OCI-LY1 (cell line): ENCODE measurements at regions not wholly inside any gene's neighbourhood (a gene's known extent, or its start where the extent isn't known, plus 50 kb on each side); places are given as distances from the start of the nearest gene placed in this dataset.

Source experiments
- CTCF ChIP-seq: fragments of 200-600 bp; sonication (generic), shearing (Covaris generic); IDR thresholded peaks from 2 replicates; pipeline ENCODE4 v1.5.1; 2017; ENCODE audit warnings: mild to moderate bottlenecking, antibody characterized with exemption, low read length, moderate library complexity, mixed read lengths
- EZH2 ChIP-seq: fragments of 200-600 bp; sonication (generic), shearing (Covaris generic); IDR thresholded peaks from 2 replicates; pipeline ENCODE4 v1.8.0; 2017; ENCODE audit warnings: borderline replicate concordance, mixed run types, mild to moderate bottlenecking, antibody characterized with exemption, low read length, moderate library complexity, mixed read lengths

GRCh38 chr20:22474224-22474623 lies 110.1 kb downstream of the FOXA2 start:
- TF ChIP-seq CTCF: no peak
- no peak for TF ChIP-seq EZH2
